ENCODE measurements at regions not wholly inside any gene's neighbourhood (a gene's known extent, or its start where the extent isn't known, plus 50 kb on each side); places are given as distances from the start of the nearest gene placed in this dataset.

GRCh38 chr4:158053801-158054200 is 119.0 kb downstream of the GASK1B start:
- Mint-ChIP-seq H3K9me3 (ENCODE audit: low read depth, unreplicated experiment) (no peaks in the 10 kb centered on the region), H3K4me1 (ENCODE audit: low read depth, unreplicated experiment) (no peaks in the 10 kb centered on the region), H3K27me3 (ENCODE audit: unreplicated experiment) (no peaks in the 10 kb centered on the region), H3K36me3 (ENCODE audit: insufficient read depth, unreplicated experiment) (no peaks in the 10 kb centered on the region), H3K4me3 (ENCODE audit: low read depth, unreplicated experiment) (no peak overlapping the region), H3K27ac (ENCODE audit: unreplicated experiment) (no peak overlapping the region)
- intact Hi-C loops (cut with micrococcal nuclease; ENCODE audit: unreplicated experiment), result no loop called here
- TF ChIP-seq, protein P1, sequence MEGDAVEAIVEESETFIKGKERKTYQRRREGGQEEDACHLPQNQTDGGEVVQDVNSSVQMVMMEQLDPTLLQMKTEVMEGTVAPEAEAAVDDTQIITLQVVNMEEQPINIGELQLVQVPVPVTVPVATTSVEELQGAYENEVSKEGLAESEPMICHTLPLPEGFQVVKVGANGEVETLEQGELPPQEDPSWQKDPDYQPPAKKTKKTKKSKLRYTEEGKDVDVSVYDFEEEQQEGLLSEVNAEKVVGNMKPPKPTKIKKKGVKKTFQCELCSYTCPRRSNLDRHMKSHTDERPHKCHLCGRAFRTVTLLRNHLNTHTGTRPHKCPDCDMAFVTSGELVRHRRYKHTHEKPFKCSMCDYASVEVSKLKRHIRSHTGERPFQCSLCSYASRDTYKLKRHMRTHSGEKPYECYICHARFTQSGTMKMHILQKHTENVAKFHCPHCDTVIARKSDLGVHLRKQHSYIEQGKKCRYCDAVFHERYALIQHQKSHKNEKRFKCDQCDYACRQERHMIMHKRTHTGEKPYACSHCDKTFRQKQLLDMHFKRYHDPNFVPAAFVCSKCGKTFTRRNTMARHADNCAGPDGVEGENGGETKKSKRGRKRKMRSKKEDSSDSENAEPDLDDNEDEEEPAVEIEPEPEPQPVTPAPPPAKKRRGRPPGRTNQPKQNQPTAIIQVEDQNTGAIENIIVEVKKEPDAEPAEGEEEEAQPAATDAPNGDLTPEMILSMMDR (IDR thresholded peaks at IDR 0.05; ENCODE audit: unreplicated experiment), result no peak
- no TSS peak for BruUV-seq (replicated peaks)
- CTCF ChIA-PET, result no interaction called here
- no peak for DNase-seq

GRCh38 chr4:158053086-158053485 is 119.7 kb downstream of the GASK1B start:
- TF ChIP-seq, protein P1 (IDR thresholded peaks at IDR 0.05; ENCODE audit: unreplicated experiment), result no peak
- CTCF ChIA-PET, result no interaction called here
- intact Hi-C loops (cut with micrococcal nuclease; ENCODE audit: unreplicated experiment), result no loop called here
- Mint-ChIP-seq H3K27me3 (ENCODE audit: unreplicated experiment) (no peaks in the 10 kb centered on the region), H3K27ac (ENCODE audit: unreplicated experiment) (no peak overlapping the region), H3K4me1 (ENCODE audit: low read depth, unreplicated experiment) (no peaks in the 10 kb centered on the region), H3K36me3 (ENCODE audit: insufficient read depth, unreplicated experiment) (no peaks in the 10 kb centered on the region), H3K4me3 (ENCODE audit: low read depth, unreplicated experiment) (no peak overlapping the region), H3K9me3 (ENCODE audit: low read depth, unreplicated experiment) (no peaks in the 10 kb centered on the region)
- BruUV-seq (replicated peaks), result no TSS peak
- no peak for DNase-seq

DNA sequence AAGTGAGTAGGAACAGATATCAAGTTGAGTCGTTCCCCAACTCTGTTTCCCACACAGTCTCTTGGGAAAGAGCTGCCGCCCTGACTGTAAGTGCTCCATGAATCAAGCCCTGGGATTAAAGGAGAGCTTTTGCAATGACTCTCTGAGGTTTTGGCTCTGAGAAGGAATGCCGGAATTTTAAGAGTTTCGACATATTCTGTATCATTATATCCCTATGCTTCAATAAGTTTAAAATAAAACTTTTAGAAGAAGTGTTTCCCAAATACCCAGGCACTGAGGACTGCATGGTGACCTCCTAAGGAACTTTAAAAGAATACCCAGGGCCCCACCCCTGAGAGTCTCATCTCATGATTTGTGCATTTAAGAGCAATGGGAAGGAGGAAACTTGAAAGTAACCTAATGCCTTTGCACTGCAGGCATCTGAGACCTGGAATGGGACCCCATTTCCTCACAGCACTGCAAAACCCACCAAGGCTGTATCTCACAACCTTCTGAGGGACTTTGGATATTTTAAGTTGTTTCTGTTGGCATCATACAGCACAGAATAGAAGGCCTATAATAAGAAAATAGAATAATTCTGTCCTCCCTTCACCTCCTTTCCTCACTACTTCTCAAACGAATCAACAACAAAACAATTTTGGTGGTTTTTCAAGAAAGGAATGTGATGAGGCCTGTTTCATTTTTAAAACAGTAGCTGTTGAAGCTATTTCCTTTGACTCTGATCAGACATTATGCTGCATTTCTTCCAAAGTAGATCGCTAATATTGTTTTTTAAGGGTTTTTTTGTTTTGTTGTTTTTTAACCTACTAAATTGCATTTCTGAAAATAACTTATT is 121.2 kb downstream of the GASK1B start:
- DNase-seq, result no peak
- Mint-ChIP-seq H3K4me3 (ENCODE audit: low read depth, unreplicated experiment) (no peak overlapping the region), H3K36me3 (ENCODE audit: insufficient read depth, unreplicated experiment) (no peaks in the 10 kb centered on the region), H3K27ac (ENCODE audit: unreplicated experiment) (no peak overlapping the region), H3K27me3 (ENCODE audit: unreplicated experiment) (no peaks in the 10 kb centered on the region), H3K4me1 (ENCODE audit: low read depth, unreplicated experiment) (no peaks in the 10 kb centered on the region), H3K9me3 (ENCODE audit: low read depth, unreplicated experiment) (no peaks in the 10 kb centered on the region)
- BruUV-seq (replicated peaks), result no TSS peak
- intact Hi-C loops (cut with micrococcal nuclease; ENCODE audit: unreplicated experiment), result no loop called here
- TF ChIP-seq, protein P1 (IDR thresholded peaks at IDR 0.05; ENCODE audit: unreplicated experiment), result no peak
- CTCF ChIA-PET, result no interaction called here

- H3K4me1 Mint-ChIP-seq (ENCODE audit: low read depth, unreplicated experiment), result no peaks in the 10 kb centered on the region
- H3K27ac Mint-ChIP-seq (ENCODE audit: unreplicated experiment), result no peak overlapping the region
- no peak overlapping the region for H3K4me3 Mint-ChIP-seq (ENCODE audit: low read depth, unreplicated experiment)
- CTCF ChIA-PET, result no interaction called here
- TF ChIP-seq, protein P1 (IDR thresholded peaks at IDR 0.05; ENCODE audit: unreplicated experiment), result no peak
- no peak for DNase-seq
- peaks cover 4% of the 10 kb centered on the region for H3K36me3 Mint-ChIP-seq (ENCODE audit: insufficient read depth, unreplicated experiment)
- intact Hi-C loops (cut with micrococcal nuclease; ENCODE audit: unreplicated experiment), result no loop called here
- no peaks in the 10 kb centered on the region for H3K9me3 Mint-ChIP-seq (ENCODE audit: low read depth, unreplicated experiment)
- no TSS peak for BruUV-seq (replicated peaks)
- no peaks in the 10 kb centered on the region for H3K27me3 Mint-ChIP-seq (ENCODE audit: unreplicated experiment)
Observed at GRCh38 chr4:158050942-158051341, 121.9 kb downstream of the GASK1B start.

Measured in Calu3 (cell line).